GM13976 (cell line): ENCODE measurements at regions not wholly inside any gene's neighbourhood (a gene's known extent, or its start where the extent isn't known, plus 50 kb on each side); places are given as distances from the start of the nearest gene placed in this dataset.

ENCODE experiments used
- DNase-seq: peaks from one replicate; pipeline ENCODE4 v3.0.0; 2012; ENCODE audit warnings: low spot score
- CTCF ChIP-seq: IDR thresholded peaks from 2 replicates; pipeline ENCODE4 v1.5.1; 2012; ENCODE audit warnings: borderline replicate concordance, mild to moderate bottlenecking; ENCODE audit not compliant: insufficient read depth; ENCODE audit errors: extremely low read depth, missing control alignments, control extremely low read depth
- in situ Hi-C: fragments of 300-500 bp; cut with MboI; formaldehyde crosslinking; loops from one replicate; pipeline ENCODE4 v1.12.0; 2022; ENCODE audit warnings: low sequenced_read_pairs, mixed read lengths, inconsistent platforms; ENCODE audit not compliant: unreplicated experiment

- TF ChIP-seq CTCF, result no peak
- in situ Hi-C loops, result no loop called here
- DNase-seq, result no peak
These were observed 584.1 kb downstream of the PTPRU start for GRCh38 chr1:29820401-29820800.

GRCh38 chr1:29812408-29813135 lies 576.2 kb downstream of the PTPRU start:
- TF ChIP-seq CTCF, result no peak
- no peak for DNase-seq
- in situ Hi-C loops, result no loop called here

- TF ChIP-seq CTCF, result no peak
- peak; percentile 6 for DNase-seq
- in situ Hi-C loops, result no loop called here
These were observed 575.5 kb downstream of the PTPRU start for GRCh38 chr1:29811727-29812407.

GRCh38 chr1:29811247-29811646 lies 574.9 kb downstream of the PTPRU start:
- no peak for DNase-seq
- TF ChIP-seq CTCF, result no peak
- in situ Hi-C loops, result no loop called here

- in situ Hi-C loops, result no loop called here
- peak; percentile 9 for DNase-seq
- TF ChIP-seq CTCF, result no peak
These were observed 574.1 kb downstream of the PTPRU start for GRCh38 chr1:29810121-29811120.

- TF ChIP-seq CTCF, result no peak
- DNase-seq, result peak; percentile 12
- in situ Hi-C loops, result no loop called here
These were observed 573.3 kb downstream of the PTPRU start for GRCh38 chr1:29809446-29810120.
